Astrocyte of the hippocampus (primary cell): ENCODE measurements at regions not wholly inside any gene's neighbourhood (a gene's known extent, or its start where the extent isn't known, plus 50 kb on each side); places are given as distances from the start of the nearest gene placed in this dataset.
"Not testable (repeated sequence)": the region's sequence is repeated elsewhere in the genome, so short reads cannot be mapped to it uniquely, and the experiment has no call there.

ENCODE experiments used
- DNase-seq: peaks from one replicate; pipeline ENCODE4 v3.0.0; 2011; ENCODE audit warnings: low read depth, low spot score

DNA sequence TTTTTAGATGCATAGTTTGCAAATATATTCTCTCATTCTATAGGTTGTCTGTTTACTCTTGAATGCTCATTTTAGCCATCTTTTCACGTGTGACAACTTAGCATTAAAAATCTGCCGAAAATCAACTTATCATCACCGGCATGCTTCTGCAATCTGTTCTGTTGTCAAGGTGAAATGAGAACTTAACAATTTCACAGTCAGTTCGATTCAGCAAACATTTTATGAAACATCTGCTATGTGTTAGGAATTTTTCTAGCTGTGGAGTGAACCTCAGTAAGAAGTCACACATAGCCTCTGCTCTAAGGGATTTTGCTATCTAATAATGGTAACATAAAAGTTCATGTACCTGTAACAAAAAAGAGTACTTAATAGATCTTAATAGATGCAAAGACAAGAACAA, 256.1 kb downstream of the ZWINT start:
- no peak for DNase-seq

DNA sequence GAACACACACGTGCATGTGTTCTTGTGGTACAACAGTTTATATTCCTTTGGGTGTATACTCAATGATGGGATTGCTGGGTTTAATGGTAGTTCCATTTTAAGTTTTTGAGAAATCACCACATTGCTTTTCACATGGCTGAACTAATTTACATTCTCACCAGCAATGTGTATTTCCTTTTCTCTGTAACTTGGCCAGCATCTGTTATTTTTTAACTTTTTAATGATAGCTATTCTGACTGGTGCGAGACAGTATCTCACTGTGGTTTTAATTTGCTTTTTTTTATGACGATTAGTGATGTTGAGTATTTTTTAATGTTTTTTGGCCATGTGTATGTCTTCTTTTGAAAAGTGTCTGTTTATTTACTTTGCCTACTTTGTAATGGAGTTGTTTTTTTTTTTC, 256.6 kb downstream of the ZWINT start:
- DNase-seq = no peak

DNA sequence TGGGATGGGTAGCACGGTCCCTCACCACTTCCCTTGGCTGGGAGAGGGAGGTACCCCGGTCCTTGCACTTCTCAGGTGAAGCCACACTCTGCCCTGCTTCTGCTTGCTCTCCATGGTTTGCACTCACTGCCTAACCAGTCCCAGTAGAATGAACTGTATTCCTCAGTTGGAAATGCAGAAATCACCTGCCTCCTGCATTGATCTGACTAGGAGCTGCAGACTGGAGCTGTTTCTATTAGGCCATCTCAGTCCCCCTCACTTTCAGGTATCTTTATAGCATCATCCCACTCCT, 264.9 kb downstream of the ZWINT start:
- no peak for DNase-seq

DNA sequence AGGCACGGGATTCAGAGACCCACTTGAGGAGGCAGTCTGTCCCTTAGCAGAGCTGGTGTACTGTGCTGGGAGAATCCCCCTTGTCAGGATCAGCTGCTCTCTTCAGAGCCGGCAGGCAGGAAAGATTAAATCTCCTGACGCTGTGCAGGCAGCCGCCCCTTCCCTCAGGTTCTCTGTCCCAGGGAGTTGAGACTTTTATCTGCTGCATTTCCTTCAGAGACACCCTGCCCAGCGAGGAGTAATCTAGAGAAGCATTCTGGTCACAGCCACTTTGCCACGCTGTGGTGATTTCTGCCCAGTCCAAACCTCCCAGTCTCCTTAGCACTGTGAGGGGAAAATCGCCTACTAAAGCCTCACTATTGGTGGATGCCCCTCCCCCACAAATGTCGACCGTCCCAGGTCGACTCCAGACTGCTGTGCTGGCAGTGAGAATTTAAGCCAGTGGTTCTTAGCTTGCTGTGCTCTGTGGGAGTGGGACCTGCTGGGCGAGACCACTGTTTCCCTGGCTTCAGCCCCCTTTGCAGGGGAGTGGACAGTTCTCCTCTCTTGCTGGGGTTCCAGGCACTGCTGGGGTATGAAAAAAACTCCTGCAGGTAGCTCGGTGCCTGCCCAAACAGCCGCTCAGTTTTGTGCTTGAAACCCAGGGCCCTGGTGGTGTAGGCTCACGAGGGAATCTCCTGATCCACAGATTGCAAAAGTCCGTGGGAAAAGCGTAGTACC, 265.4 kb downstream of the ZWINT start:
- no peak for DNase-seq

DNA sequence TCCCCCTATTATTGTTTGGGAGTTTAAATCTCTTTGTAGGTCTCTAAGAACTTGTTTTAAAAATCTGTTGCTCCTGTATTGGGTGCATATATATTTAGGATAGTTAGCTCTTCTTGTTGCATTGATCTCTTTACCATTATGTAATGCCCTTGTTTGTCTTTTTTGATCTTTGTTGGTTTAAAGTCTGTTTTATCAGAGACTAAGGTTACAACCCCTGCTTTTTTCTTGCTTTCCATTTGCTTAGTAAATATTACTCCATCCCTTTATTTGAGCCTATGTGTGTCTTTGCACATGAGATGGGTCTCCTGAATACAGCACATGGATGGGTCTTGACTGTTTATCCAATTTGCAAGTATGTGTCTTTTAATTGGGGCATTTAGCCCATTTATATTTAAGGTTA, 267.4 kb downstream of the ZWINT start:
- not testable (repeated sequence) for DNase-seq

DNA sequence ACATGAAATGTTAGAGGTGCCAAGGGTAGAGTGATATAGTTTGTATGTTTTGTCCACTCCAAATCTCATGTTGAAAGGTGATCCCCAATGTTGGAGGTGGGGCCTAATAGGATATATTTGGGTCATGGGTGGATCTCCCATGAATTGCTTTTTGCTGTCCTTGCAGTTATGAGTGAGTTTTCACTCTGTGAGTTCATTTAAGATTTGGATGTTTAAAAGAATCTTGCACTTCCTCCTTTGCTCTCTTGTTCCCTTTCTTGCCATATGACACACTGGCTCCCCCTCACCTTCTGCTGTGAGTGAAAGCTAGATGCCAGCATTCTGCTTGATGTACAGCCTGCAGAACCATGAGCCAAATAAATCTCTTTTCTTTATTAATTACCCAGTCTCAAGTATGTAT, 269.2 kb downstream of the ZWINT start:
- no peak for DNase-seq

DNA sequence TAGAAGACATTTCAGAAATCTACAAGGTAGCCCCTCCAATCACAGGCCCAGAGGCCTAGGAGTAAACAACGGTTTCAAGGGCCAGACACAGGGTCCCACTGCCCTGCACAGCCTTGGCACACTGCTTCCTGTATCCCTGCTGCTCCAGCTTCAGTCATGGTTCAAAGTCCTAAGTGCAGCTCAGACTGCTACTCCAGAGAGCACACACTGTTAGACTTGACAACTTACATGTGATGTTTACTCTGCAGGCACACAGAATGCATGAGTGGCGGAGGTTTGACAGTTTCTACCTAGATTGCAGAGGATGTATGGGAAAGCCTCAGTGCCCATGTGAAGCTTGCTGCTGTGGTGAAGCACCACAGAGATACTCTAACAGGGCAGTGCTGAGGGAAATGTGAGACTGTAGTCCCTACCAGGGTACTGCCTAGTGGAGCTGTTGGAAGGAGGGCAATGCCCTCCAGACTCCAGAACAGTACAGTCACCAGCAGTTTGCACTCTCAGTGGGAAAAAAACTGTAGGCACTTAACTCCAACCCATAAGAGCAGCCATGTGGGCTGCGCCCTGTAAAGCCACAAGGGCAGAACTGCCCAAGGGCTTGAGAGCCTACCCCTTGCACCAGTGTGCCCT, 270.0 kb downstream of the ZWINT start:
- DNase-seq = no peak

DNA sequence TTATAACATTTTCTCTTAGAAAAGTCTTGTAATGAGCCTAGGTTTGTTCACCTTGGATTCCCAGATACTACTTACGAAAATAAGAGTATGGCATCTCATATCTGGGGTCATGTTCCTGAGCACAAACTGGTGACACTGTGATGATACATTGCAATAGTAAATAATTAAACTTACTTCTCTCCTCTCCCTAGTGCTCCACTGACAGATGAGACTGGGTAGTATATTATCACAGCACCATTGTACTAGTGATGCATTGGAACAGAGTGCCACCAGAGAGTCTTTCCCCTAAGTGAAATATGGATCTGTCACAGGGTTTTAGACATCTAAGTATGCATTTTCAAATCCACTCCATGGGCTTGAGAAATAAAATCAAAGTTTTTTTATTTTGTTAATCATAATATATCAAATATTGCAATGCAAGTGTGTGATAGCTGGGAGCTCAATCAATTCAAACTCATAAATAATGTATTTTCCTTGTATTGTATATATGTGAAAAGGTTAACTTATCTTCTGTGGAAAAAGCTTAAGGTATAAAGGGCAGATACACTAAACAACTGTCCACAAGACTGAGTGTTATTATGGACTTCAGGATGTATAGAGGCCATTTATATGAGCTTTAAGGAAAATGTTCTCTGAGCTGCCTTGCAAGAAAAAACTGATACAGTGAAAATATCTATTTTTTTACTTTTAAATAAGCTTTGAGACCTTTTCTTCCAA, 275.5 kb downstream of the ZWINT start:
- DNase-seq = no peak

DNA sequence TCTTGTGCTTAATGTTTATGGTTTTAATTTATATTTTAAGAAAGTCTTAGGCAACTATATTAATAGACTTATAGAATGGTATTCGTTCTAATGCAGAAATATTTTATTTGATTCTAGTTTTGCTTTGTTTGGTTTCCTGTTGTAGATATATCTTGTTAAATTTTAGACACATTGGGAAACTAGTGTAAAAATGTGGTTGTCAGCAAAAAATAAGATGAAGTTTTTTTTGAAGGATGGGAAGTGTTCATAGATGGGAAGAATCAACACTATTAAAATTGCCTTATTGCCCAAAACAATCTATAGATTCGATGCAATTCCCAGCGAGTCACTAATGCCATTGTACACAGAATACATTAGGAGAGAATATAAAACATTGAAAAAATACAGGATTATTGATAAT, 278.9 kb downstream of the ZWINT start:
- no peak for DNase-seq

DNA sequence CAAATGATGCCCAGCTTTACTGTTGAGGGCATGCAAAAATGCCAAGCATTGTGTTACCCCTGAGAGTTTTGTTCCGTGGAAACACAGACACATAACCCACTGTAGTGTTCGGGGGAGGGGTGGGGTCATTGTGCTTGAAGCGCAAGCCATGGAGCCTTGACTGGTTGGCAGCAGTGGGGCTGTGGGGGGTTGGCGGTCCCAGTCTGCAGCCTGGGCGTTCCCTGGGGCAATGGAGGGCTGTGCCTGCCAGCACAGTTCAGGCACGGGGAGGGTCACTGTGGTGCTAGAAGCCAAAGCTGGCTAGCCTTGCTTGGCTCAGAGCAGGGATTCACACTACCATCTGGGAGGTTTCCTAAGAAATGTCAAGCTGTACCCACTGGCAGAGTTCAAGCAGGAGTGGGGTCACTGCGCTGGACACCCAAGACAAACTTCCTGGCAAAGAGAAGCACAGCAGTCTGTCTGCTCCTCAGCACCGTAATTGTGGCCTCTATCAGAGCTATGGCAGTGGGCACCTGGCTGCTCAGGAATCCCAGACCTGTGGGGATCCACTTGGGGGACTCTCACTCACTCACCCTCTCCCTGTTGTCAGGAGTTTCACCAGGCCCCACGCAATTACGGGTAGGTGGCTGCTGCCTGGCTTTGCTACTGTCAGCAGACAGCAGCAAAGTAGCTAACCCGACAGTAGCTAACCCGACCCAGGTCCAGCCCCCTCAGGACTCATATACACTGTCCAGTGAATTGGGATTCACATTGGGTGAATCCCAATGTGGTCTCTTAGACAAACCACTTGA, 292.4 kb downstream of the ZWINT start:
- no peak for DNase-seq

DNA sequence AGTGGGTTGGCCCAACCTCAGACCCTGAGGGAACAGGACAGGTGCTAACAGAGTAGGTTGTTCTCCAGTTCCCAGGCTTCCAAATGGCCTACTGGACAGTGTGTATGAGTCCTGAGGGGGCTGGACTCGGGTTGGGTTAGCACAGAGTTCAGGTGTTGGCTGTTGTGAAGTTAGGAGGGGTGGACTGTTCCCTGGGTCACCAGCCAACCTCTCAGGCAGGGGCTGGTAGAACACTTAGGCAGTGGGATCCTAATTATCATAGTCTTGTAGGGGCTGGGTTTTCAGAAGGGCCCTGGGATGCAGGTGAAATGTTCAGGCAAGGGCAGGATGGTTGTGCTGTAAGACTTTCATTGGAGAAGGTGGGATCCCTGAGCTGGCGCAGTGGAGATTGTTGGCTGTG, 293.0 kb downstream of the ZWINT start:
- DNase-seq = no peak

DNA sequence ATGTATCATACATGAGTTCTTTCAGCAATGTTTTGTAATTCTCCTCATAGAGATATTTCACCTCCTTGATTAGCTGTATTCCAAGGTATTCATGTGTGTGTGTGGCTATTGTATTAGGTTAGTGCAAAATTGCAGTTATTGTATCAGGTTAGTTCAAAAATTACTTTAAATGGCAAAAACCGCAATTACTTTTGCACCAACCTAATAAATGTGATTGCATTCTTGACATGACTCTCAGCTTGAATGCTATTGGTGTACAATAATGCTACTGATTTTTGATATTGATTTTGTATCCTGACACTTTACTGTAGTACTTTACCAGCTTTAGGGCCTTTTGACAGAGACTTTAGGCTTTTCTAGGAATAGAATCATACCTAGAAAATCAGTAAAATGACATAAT, 297.4 kb downstream of the ZWINT start:
- DNase-seq = no peak

DNA sequence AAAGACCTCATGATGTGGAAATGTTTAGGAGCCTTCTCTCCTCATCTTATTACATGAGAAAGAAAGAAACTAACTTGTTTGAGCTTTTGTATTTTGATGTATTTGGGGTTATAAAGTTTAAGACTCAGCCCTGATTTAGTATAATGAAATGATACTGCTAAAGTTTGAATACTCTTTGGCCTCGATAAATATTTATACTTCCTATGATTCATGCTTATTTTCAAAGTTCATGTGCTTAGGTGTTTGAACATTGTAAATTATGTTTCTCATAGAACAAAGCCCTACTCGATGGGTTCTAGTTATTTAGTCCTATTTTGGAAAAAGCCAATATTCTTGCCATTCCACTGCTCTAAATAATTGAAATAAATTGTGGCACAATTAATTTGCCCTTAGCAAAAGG, 303.2 kb downstream of the ZWINT start:
- no peak for DNase-seq

DNA sequence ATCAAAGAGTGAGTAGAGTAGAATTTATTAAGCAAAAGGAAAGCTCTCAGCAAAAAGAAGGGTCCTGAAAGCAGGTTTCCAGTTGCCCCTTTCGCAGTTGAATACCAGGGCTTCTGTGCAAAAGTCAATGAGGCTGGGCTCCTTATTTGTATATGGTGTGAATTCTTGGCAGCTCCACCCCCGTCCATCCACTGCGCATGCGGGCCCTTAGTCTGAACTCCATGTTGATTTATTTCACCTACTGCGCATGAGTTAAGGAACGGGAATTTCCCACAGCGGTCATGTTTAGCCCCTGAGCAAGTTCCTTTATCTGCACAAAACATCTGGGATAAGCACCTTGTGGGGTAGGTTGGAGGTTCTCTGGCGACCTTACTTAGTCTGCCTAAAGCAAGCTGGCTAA, 325.6 kb downstream of the ZWINT start:
- no peak for DNase-seq

DNA sequence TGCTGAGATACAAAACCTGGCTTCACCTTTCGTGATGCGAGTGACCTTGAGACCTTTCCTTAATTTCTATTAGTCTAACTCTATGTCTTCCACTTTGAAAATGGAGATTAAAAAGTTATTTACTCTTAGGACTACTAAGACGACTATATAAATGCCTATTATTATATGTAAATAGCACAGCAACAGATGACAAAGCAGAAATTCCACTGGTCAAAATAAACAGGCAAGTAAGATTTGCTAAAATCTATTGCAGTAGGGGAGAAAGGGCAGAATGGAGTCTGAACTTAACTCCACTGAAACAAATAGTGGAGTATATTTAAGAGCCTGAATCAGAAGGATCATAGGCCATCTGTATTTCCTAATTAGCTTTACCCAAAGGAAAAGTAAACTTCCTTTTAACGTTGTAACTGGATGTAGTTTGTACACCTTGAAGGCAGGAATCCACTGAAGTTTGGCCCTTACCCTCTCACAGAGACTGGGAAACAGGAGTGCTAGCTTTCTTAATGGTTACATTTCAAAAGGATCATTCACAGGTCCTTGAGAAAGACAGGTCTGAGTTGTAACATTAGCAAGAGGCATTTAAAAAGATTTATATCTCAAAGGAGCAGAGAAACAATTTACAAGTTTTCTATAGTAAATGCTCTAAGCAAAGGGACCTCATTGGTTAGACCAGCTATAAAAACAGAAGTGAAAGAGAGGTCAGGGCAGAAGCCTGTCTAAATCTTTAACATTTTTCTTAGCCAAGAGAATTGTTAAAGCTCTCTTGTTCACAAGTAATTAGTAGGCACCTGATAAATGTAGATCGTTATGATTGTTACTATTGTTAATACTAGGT, 332.5 kb downstream of the ZWINT start:
- DNase-seq = no peak

DNA sequence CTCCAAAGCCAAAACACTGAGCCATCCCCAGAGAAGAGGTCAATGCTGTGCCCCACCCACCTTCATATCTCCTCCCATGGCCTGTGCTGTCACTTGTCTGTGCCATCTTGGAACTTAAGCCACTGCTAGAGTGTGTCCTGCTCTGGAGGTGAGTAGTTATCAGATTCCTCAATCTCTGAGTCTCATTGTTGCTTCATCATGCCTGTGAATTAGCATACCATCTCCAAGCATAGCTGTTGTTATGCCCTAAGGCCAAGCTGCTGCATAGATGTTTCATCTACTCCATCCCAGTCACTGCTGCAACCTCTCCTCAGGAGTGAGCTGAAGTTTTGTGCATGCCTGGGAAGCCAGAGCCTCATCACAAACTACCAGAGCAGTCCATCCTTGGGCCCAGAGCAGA, 349.0 kb downstream of the ZWINT start:
- no peak for DNase-seq

DNA sequence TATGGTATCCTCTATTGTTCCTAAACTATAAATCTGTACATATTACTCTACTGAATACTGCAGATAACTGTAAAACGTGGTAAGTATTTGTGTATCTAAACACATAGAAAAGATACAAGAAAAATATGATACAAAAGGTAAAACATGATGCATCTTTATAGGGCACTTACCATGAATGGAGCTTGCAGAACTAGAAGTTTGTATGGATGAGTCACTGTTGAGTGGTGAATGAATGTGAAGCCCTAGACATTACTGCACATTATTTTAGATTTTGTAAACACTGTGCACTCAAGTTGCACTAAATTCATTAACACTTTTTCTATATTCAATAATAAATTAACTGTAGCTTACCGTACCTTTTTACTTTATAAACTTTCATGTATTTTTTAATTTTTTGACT, 357.5 kb downstream of the ZWINT start:
- no peak for DNase-seq

DNA sequence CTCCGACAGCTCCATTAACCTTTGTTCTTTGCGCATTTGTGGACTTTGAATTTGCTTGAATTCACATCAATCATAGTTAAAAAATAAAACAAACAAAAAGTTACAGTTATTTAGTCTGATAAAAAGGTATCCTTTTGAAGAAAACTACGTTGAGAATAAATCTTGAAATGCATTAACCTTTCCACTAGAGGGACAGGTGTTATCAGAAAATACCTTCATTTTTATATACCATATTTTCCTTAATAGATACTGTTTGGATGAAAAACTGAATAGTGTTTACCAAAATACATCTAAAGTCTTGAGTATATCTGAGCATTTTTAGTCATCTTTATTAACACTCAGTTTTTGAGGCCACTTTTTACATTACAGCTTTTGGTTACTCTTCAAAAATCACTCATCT, 371.9 kb downstream of the ZWINT start:
- DNase-seq = no peak

DNA sequence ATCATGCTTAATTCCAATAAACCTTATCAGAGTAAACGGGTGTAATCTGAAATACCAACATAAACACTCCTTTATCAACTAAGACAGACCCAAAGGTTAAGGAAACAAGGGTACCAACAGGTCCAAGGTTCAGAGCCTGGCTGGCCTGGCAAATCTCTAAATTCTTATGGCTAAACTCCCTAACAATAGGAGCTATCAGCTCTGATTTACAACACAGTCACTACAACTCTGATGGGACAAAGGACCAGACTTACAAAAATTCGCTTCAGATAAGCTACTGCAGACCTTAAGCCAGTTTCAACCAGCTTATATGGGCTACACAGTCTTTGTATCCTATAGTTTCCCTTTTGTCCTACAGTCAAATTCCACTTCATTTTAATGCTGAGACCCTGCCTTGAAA, 381.9 kb downstream of the ZWINT start:
- DNase-seq = no peak

DNA sequence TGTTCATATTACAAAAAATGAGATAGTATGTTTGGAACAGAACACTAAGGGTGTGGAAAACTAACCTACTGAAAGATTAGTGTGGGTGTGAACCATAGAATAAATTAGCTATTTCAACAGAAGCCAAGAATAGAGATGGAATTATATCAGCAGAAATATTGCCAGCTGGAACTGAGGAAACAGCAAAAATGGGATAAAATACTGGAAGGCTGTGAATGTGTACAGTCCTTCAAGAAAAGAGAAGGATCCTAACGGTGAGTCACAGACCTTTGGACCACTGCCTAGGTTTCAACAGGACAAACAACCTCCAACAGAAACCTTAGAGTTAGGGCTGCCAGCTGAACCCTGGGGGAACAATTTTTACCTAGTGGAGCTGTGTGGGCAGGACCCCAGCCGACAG, 395.0 kb downstream of the ZWINT start:
- DNase-seq = peak; percentile 22

DNA sequence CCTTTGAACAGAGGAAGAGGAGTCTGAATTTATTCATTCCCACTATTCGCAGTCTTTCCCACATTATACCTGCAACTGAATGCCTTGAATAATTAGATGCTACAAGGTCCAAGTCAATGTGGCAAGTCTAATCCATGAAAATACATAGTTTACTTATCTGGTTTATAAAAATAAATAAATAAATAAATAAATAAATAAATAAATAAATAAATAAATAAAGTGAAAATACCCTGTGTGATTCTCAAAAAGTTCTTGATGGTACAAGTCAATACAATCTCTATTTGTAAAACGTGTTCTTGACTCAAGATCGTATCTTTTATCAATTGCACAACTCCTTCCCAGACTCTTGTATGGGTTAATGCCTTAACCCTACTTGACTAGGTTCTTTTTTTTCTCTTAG, 417.7 kb downstream of the ZWINT start:
- DNase-seq = no peak

DNA sequence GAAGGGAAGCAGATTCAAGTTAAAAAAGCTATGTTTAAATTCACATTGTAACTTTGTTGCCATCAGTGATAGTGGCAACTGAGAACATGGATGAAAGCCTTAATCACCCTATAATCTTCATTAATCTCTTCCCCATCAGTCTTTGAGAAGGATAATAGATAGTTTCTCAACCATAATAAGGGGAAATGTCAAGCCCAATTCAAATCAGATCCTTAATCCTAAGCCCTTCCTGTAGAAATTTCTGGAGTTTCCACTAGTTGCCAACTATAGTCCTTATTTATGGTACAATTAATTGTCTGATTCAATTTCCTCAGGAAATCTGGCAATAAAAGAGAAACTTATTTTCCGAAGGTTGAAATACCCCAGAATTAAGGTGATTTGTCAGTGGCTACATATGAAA, 431.8 kb downstream of the ZWINT start:
- DNase-seq = no peak
